ENCODE measurements at regions not wholly inside any gene's neighbourhood (a gene's known extent, or its start where the extent isn't known, plus 50 kb on each side); places are given as distances from the start of the nearest gene placed in this dataset.

- TF ChIP-seq POLR2A (IDR thresholded peaks at IDR 0.05) (no peak), CTCF (IDR thresholded peaks at IDR 0.05) (no peak)
These were observed 70.3 kb upstream of the ADAMTS16 start for GRCh38 chr5:5069851-5070250.

Data from esophagus squamous epithelium (tissue), 4 donors.